IMR-90 (cell line): ENCODE measurements at regions not wholly inside any gene's neighbourhood (a gene's known extent, or its start where the extent isn't known, plus 50 kb on each side); places are given as distances from the start of the nearest gene placed in this dataset.

ENCODE experiments used
- FOS ChIP-seq: fragments of 150-350 bp; IDR thresholded peaks from 2 replicates; pipeline ENCODE4 v1.6.1; 2016; ENCODE audit warnings: low read depth, low read length
- MXI1 ChIP-seq: IDR thresholded peaks from 2 replicates; pipeline ENCODE4 v1.6.1; 2012; ENCODE audit warnings: low read depth, mild to moderate bottlenecking, low read length, moderate library complexity, borderline replicate concordance
- NFE2L2 ChIP-seq: fragments of 150-350 bp; IDR thresholded peaks from 2 replicates; pipeline ENCODE4 v1.6.1; 2016; ENCODE audit warnings: low read depth, mild to moderate bottlenecking, low read length
- POLR2A ChIP-seq: IDR thresholded peaks from 2 replicates; pipeline ENCODE4 v1.6.1; 2012; ENCODE audit warnings: mild to moderate bottlenecking, low read depth, low read length
- RAD21 ChIP-seq: IDR thresholded peaks from 2 replicates; pipeline ENCODE4 v1.6.1; 2012; ENCODE audit warnings: low read length, improper control_type of control experiment
- SMC3 ChIP-seq: fragments of 150-350 bp; IDR thresholded peaks from 2 replicates; pipeline ENCODE4 v1.6.1; 2016; ENCODE audit warnings: low read depth, mild to moderate bottlenecking, antibody characterized with exemption, low read length, moderate library complexity
- TF ChIP-seq, protein P1 (sequence below): conservative IDR thresholded peaks from 2 replicates; pipeline ENCODE4 v1.5.1; 2012; ENCODE audit warnings: mild to moderate bottlenecking, low read depth, low read length, improper control_type of control experiment
- TF ChIP-seq, protein P2 (sequence below): fragments of 150-350 bp; IDR thresholded peaks from 2 replicates; pipeline ENCODE4 v1.6.1; 2017; ENCODE audit warnings: mild to moderate bottlenecking, antibody characterized with exemption, low read length, low read depth

DNA sequence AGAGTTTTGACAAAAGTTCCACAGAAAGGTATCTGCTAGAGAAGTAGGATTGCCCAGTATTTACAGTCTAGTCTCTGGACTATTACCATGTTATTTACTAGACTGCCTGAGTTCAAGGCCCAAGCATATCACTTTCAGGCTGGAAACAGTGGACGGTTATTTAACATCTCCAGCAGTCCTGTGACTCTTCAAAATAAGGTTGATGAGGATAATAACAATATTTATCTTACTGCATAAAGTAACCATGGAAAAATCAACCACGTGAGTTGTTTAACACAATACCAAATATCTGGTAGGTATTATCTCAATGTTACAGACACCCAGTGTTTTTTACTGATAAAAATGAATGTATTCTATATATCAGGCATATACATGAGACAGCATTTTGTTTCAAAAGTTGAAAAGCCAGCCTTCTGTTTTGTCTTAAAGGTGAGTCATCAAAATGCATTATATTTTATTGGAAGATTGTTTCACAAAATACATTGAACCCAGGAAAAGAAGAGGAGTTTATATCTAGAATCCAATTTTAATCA, 535.8 kb downstream of the TBL1XR1 start:
- TF ChIP-seq FOS (no peak), NFE2L2 (no peak), RAD21 (no peak), POLR2A (no peak), SMC3 (no peak), MXI1 (no peak)
- TF ChIP-seq, protein P1, sequence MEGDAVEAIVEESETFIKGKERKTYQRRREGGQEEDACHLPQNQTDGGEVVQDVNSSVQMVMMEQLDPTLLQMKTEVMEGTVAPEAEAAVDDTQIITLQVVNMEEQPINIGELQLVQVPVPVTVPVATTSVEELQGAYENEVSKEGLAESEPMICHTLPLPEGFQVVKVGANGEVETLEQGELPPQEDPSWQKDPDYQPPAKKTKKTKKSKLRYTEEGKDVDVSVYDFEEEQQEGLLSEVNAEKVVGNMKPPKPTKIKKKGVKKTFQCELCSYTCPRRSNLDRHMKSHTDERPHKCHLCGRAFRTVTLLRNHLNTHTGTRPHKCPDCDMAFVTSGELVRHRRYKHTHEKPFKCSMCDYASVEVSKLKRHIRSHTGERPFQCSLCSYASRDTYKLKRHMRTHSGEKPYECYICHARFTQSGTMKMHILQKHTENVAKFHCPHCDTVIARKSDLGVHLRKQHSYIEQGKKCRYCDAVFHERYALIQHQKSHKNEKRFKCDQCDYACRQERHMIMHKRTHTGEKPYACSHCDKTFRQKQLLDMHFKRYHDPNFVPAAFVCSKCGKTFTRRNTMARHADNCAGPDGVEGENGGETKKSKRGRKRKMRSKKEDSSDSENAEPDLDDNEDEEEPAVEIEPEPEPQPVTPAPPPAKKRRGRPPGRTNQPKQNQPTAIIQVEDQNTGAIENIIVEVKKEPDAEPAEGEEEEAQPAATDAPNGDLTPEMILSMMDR: no peak
- TF ChIP-seq, protein P2, sequence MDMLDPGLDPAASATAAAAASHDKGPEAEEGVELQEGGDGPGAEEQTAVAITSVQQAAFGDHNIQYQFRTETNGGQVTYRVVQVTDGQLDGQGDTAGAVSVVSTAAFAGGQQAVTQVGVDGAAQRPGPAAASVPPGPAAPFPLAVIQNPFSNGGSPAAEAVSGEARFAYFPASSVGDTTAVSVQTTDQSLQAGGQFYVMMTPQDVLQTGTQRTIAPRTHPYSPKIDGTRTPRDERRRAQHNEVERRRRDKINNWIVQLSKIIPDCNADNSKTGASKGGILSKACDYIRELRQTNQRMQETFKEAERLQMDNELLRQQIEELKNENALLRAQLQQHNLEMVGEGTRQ: no peak
